ENCODE measurements at regions not wholly inside any gene's neighbourhood (a gene's known extent, or its start where the extent isn't known, plus 50 kb on each side); places are given as distances from the start of the nearest gene placed in this dataset.

DNA sequence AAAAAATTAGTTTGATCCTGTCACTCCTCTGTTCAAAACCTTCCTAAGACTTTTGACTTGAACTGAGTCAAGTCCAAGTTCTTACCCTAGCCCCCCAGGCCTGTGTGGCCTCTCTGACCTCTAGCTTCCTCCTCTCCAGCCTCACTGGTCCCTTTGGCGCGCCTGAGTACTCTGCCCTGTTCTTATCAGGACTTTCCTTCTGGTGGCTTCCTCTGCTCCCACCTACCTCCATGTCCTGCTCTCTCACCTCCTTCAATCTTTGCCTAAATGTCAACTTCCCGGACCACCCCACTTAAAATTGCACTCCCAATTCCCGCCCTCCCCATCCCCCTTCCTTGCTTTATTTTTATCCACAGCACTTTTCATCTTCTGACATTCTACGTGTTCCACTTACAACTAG lies 526.1 kb upstream of the KLF4 start:
- H3K79me1 ChIP-seq (ENCODE audit: low read depth in 1 of 2, low read length in 2 of 2), result no peaks in the 10 kb centered on the region
- H2AK5ac ChIP-seq (ENCODE audit: low read depth, low read length), result no peak overlapping the region
- no peak overlapping the region for H3K27ac ChIP-seq (ENCODE audit: insufficient read depth, low read length)
- no peaks in the 10 kb centered on the region for H3K9me3 ChIP-seq (ENCODE audit: control insufficient read depth, insufficient read depth, low read length)
- no peak overlapping the region for H3K56ac ChIP-seq (ENCODE audit: extremely low read depth, insufficient read depth, low read length)
- H3K4me3 ChIP-seq (ENCODE audit: insufficient read depth, low read depth, low read length), result no peak overlapping the region
- no peak overlapping the region for H2AK9ac ChIP-seq (replicated peaks; ENCODE audit: low read depth, low read length, poor library complexity)
- dilution Hi-C loops (cut with HindIII; ENCODE audit: low sequenced_read_pairs, unreplicated experiment) (no loop called here), in situ Hi-C loops (cut with MboI; ENCODE audit: low sequenced_read_pairs) (no loop called here), intact Hi-C loops (cut with micrococcal nuclease) (no loop called here)
- TF ChIP-seq BHLHE40 (IDR thresholded peaks at IDR 0.05; ENCODE audit: low read depth, low read length) (no peak), MAFK (IDR thresholded peaks at IDR 0.05; ENCODE audit: low read depth, low read length) (no peak), RFX5 (IDR thresholded peaks at IDR 0.05; ENCODE audit: low read depth, low read length) (no peak), NFE2L2 (IDR thresholded peaks at IDR 0.05; ENCODE audit: low read depth, low read length) (no peak), CEBPB (IDR thresholded peaks at IDR 0.05; ENCODE audit: low read depth, low read length) (no peak), MAZ (IDR thresholded peaks at IDR 0.05; ENCODE audit: borderline replicate concordance, low read depth, low read length) (no peak), RCOR1 (IDR thresholded peaks at IDR 0.05; ENCODE audit: insufficient replicate concordance, low read length) (no peak), POLR2A (IDR thresholded peaks at IDR 0.05; ENCODE audit: low read depth, low read length) (no peak), SMC3 (IDR thresholded peaks at IDR 0.05; ENCODE audit: low read depth, low read length) (no peak), CHD1 (IDR thresholded peaks at IDR 0.05; ENCODE audit: low read depth, low read length) (no peak), FOS (IDR thresholded peaks at IDR 0.05; ENCODE audit: low read depth, low read length) (no peak), MXI1 (IDR thresholded peaks at IDR 0.05; ENCODE audit: borderline replicate concordance, low read depth, low read length) (no peak), RAD21 (IDR thresholded peaks at IDR 0.05; ENCODE audit: low read length) (no peak)
- TF ChIP-seq, protein P1, sequence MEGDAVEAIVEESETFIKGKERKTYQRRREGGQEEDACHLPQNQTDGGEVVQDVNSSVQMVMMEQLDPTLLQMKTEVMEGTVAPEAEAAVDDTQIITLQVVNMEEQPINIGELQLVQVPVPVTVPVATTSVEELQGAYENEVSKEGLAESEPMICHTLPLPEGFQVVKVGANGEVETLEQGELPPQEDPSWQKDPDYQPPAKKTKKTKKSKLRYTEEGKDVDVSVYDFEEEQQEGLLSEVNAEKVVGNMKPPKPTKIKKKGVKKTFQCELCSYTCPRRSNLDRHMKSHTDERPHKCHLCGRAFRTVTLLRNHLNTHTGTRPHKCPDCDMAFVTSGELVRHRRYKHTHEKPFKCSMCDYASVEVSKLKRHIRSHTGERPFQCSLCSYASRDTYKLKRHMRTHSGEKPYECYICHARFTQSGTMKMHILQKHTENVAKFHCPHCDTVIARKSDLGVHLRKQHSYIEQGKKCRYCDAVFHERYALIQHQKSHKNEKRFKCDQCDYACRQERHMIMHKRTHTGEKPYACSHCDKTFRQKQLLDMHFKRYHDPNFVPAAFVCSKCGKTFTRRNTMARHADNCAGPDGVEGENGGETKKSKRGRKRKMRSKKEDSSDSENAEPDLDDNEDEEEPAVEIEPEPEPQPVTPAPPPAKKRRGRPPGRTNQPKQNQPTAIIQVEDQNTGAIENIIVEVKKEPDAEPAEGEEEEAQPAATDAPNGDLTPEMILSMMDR (conservative IDR thresholded peaks at IDR 0.05; ENCODE audit: low read depth, low read length), result no peak
- TF ChIP-seq, protein P2, sequence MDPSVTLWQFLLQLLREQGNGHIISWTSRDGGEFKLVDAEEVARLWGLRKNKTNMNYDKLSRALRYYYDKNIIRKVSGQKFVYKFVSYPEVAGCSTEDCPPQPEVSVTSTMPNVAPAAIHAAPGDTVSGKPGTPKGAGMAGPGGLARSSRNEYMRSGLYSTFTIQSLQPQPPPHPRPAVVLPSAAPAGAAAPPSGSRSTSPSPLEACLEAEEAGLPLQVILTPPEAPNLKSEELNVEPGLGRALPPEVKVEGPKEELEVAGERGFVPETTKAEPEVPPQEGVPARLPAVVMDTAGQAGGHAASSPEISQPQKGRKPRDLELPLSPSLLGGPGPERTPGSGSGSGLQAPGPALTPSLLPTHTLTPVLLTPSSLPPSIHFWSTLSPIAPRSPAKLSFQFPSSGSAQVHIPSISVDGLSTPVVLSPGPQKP (IDR thresholded peaks at IDR 0.05; ENCODE audit: borderline replicate concordance, low read depth, low read length), result no peak
- TF ChIP-seq, protein P3, sequence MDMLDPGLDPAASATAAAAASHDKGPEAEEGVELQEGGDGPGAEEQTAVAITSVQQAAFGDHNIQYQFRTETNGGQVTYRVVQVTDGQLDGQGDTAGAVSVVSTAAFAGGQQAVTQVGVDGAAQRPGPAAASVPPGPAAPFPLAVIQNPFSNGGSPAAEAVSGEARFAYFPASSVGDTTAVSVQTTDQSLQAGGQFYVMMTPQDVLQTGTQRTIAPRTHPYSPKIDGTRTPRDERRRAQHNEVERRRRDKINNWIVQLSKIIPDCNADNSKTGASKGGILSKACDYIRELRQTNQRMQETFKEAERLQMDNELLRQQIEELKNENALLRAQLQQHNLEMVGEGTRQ (IDR thresholded peaks at IDR 0.05; ENCODE audit: low read depth, low read length), result no peak
- H3K9me1 ChIP-seq (ENCODE audit: insufficient read depth, low read length), result no peaks in the 10 kb centered on the region
- no peak overlapping the region for H3K4me2 ChIP-seq (ENCODE audit: low read depth, low read length)
- no peaks in the 10 kb centered on the region for H3K4me1 ChIP-seq (ENCODE audit: control insufficient read depth, insufficient read depth, low read length)
- no peaks in the 10 kb centered on the region for H3K36me3 ChIP-seq (ENCODE audit: control insufficient read depth, insufficient read depth, low read length)
- no peak overlapping the region for H3K14ac ChIP-seq (replicated peaks; ENCODE audit: low read depth, low read length)
- H3K9ac ChIP-seq (ENCODE audit: low read depth, low read length), result no peak overlapping the region
- no peak overlapping the region for H2BK120ac ChIP-seq (ENCODE audit: low read depth, low read length)
- no peak overlapping the region for H2BK20ac ChIP-seq (ENCODE audit: low read depth, low read length)
- 86% methylated on average over 4 of the region's 5 CpGs; no CpG with 5 or more reads in 1 of the 2 experiments for WGBS, 2 experiments (ENCODE audit: extremely low coverage in 2 of 2, insufficient read length in 1 of 2)
- ATAC-seq (ENCODE audit: low read depth), result no peak
- ChIA-PET POLR2A (ENCODE audit: unreplicated experiment) (no interaction called here), CTCF (no interaction called here)
- H2BK5ac ChIP-seq (ENCODE audit: low read depth, low read length, poor library complexity, severe bottlenecking), result no peak overlapping the region
- no peak overlapping the region for H3K23ac ChIP-seq (ENCODE audit: low read depth, low read length)
- H4K20me1 ChIP-seq (ENCODE audit: insufficient read depth, low read length), result no peaks in the 10 kb centered on the region
- H2BK15ac ChIP-seq (ENCODE audit: low read depth, low read length), result no peak overlapping the region
- H3K4ac ChIP-seq (ENCODE audit: low read depth, low read length), result no peak overlapping the region
- no peak overlapping the region for H4K91ac ChIP-seq (ENCODE audit: insufficient read depth, low read depth, low read length)
- H4K8ac ChIP-seq (ENCODE audit: low read depth in 2 of 2, low read length in 2 of 2), result no peak overlapping the region
- no peak overlapping the region for H4K5ac ChIP-seq (ENCODE audit: low read depth, low read length)
- BruUV-seq (replicated peaks), result no TSS peak
- peak overlapping the region; percentile 14 for H2AFZ ChIP-seq (replicated peaks; ENCODE audit: low read length, poor library complexity)
- H3K18ac ChIP-seq (ENCODE audit: low read depth, low read length), result no peak overlapping the region
- DNase-seq, result no peak
- H3K27me3 ChIP-seq (ENCODE audit: control insufficient read depth, insufficient read depth, low read length), result no peaks in the 10 kb centered on the region; the same call in 1 of the 2 replicates
